ACC112 (cell line): ENCODE measurements at regions not wholly inside any gene's neighbourhood (a gene's known extent, or its start where the extent isn't known, plus 50 kb on each side); places are given as distances from the start of the nearest gene placed in this dataset.

Experiments
- H2AFZ ChIP-seq: fragments of 200-600 bp; sonication (generic); one replicate; pipeline ENCODE4 v1.6.0; 2017; ENCODE audit warnings: antibody characterized with exemption, low read length; ENCODE audit not compliant: unreplicated experiment
- H3K27ac ChIP-seq: fragments of 200-600 bp; sonication (generic); 2 replicates; pipeline ENCODE4 v1.5.1; 2014; ENCODE audit warnings: low read depth, mild to moderate bottlenecking, antibody characterized with exemption, low read length, moderate library complexity
- H3K27me3 ChIP-seq: fragments of 200-600 bp; sonication (generic); 2 replicates; pipeline ENCODE4 v1.6.1; 2014; ENCODE audit warnings: mild to moderate bottlenecking, antibody characterized with exemption, low read length, moderate library complexity, mixed read lengths; ENCODE audit not compliant: insufficient read depth
- H3K36me3 ChIP-seq: fragments of 200-600 bp; sonication (generic); 2 replicates; pipeline ENCODE4 v1.6.1; 2016; ENCODE audit warnings: mild to moderate bottlenecking, antibody characterized with exemption, low read length, moderate library complexity, mixed read lengths; ENCODE audit not compliant: insufficient read depth
- H3K4me1 ChIP-seq: fragments of 200-600 bp; sonication (generic); one replicate; pipeline ENCODE4 v1.6.1; 2016; ENCODE audit warnings: low read length, mixed read lengths; ENCODE audit not compliant: insufficient read depth, unreplicated experiment, control insufficient read depth
- H3K4me3 ChIP-seq: fragments of 200-600 bp; sonication (generic); 2 replicates; pipeline ENCODE4 v1.5.1; 2014; ENCODE audit warnings: mild to moderate bottlenecking, low read depth, low read length
- H3K79me2 ChIP-seq: fragments of 200-600 bp; sonication (generic); one replicate; pipeline ENCODE4 v1.6.0; 2016; ENCODE audit warnings: low read length; ENCODE audit not compliant: control insufficient read depth, unreplicated experiment, insufficient read depth

DNA sequence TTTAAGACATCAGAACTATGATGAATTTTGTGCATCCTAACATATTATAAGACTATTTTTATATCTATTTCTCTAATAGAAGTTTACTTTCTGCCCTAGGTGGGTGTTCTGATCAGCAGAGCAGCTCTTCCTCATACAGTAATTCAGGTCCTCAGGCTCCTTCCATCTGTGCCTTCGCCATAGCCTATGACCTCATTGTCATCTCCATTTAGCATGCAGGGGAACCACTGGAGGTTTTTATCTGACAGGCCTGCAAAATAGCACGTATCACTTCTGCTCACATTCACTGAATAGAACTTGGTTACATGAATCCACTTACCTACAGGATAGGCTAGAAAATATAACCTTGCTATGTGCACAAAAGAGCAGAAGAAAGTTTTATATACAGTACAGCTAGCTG is 159.4 kb upstream of the CCNH start:
- H3K4me3 ChIP-seq = no peak overlapping the region
- H3K4me1 ChIP-seq = no peaks in the 10 kb centered on the region
- H2AFZ ChIP-seq = no peak overlapping the region
- no peaks in the 10 kb centered on the region for H3K79me2 ChIP-seq
- H3K27me3 ChIP-seq = no peaks in the 10 kb centered on the region
- H3K27ac ChIP-seq = no peak overlapping the region
- H3K36me3 ChIP-seq = no peaks in the 10 kb centered on the region

DNA sequence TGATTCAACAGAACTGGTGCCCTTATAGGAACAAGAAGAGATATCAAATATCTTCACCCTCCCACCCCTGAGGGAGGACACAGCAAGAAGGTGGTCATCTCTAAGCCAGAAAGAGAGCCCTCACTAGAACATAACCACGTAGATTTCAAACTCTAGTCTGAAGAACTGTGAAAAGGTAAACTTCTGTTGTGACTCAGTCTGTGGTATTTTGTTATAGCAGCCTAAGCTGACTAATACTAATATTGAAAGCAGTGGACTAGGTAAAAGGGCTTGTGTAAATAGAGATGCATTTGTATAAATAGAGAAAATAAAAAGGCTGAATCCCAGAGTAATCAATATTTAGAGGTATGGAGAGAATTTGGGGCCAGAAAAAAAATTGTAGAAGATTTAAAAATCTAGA is 157.6 kb upstream of the CCNH start:
- Histone ChIP-seq H2AFZ (no peak overlapping the region), H3K27ac (no peak overlapping the region), H3K4me3 (no peak overlapping the region), H3K79me2 (no peaks in the 10 kb centered on the region), H3K36me3 (no peaks in the 10 kb centered on the region), H3K27me3 (no peaks in the 10 kb centered on the region), H3K4me1 (no peaks in the 10 kb centered on the region)

DNA sequence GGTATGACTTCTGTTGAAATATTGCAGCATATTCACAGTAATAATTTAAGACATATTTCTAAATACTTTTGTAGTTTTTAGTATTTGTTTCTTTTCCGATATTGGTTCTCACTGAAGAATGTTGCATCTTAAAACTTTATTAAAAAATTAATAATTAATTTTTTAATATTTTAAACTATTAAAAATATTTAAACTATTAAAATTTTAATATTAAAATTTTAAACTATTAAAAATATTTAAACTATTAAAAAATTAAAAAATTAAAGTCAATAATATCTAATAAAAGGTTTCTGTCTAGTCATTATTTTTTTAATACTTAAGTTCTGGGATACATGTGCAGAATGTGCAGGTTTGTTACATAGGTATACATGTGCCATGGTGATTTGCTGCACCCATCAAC is 149.3 kb upstream of the CCNH start:
- Histone ChIP-seq H3K36me3 (no peaks in the 10 kb centered on the region), H2AFZ (no peak overlapping the region), H3K79me2 (no peaks in the 10 kb centered on the region), H3K4me1 (no peaks in the 10 kb centered on the region), H3K4me3 (no peak overlapping the region), H3K27ac (no peak overlapping the region), H3K27me3 (no peaks in the 10 kb centered on the region)

DNA sequence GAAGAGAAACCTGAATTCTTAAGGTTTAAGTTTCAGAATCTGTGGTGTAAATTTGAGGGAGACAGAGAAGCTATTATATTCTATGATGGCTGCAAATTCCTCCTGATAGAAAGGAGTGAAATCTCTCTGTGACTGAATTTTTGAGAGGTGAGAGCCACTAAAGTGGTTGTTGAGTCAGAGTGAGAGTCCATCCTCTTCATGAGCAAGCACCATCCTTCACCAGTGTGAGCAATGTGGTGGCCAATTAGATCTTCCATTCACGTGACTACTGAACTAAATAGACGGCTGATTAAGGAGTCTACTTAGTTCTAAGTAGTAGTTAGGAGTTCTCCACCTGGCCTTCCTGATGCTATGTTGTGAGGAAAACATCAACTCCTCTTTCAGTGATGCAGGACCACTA is 147.8 kb upstream of the CCNH start:
- no peak overlapping the region for H3K27ac ChIP-seq
- no peak overlapping the region for H2AFZ ChIP-seq
- no peaks in the 10 kb centered on the region for H3K36me3 ChIP-seq
- H3K4me3 ChIP-seq = no peak overlapping the region
- H3K79me2 ChIP-seq = no peaks in the 10 kb centered on the region
- no peaks in the 10 kb centered on the region for H3K27me3 ChIP-seq
- no peaks in the 10 kb centered on the region for H3K4me1 ChIP-seq

DNA sequence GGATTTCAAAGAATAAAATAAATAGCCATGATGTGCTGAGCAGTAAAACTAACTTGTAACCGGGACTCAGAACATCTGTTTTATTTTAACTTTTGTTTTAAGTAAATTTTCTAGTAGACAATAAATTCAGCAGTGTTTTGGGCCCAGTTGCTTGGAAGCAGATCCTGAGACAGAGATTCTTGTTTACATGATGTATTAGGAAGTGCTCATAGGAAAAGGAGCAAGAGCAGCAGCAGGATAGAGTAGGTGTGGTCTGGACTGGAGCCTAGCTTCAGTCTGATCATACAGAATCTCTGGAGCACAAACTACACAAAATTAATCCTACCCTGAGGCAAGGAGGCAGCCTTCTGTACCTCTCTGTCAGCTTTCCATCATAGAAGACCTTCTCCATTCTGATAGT is 139.2 kb upstream of the CCNH start:
- H3K4me1 ChIP-seq = no peaks in the 10 kb centered on the region
- no peak overlapping the region for H2AFZ ChIP-seq
- no peaks in the 10 kb centered on the region for H3K36me3 ChIP-seq
- no peaks in the 10 kb centered on the region for H3K27me3 ChIP-seq
- no peaks in the 10 kb centered on the region for H3K79me2 ChIP-seq
- no peak overlapping the region for H3K4me3 ChIP-seq
- H3K27ac ChIP-seq = no peak overlapping the region

DNA sequence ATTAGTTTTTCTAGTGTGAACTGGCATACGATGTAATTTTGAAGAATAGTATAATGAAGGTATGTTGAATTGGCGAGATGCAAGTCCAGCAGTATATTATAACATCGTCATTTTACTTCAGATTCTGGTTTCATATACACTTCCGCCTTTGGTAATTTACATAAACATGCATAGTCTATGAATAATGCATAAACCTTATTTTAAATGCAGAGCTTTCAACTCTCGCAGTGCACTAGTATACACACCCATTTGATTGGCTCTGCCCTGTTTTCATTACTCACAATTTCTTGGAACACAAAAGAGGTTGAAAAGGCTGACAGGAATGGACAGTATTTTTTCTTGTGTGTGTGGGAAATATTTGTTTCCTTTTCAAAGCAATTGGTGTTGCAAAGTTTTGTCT is 128.9 kb upstream of the CCNH start:
- Histone ChIP-seq H3K4me3 (no peak overlapping the region), H3K4me1 (no peaks in the 10 kb centered on the region), H2AFZ (no peak overlapping the region), H3K27me3 (no peaks in the 10 kb centered on the region; the same call in 1 of the 2 replicates), H3K79me2 (no peaks in the 10 kb centered on the region), H3K36me3 (no peaks in the 10 kb centered on the region), H3K27ac (no peak overlapping the region)

DNA sequence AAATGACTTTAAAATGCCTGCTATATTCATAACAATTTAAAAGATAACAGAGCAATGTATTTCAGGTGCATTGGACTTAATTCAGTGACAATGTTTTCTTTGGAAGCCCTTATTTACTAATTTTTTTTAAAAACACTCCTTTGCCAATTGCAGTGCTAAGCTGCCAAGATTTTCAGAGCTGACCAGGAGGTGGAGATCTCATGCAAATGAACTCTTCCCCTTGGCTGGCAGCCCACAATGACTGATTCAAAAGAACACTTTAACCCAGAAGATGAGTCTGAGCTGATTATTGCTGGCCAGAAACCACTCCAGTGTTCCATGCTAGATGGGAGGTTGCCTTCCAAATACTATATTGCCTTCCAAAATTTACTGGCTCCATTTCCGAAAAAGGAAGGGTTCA is 128.3 kb upstream of the CCNH start:
- H3K4me3 ChIP-seq = no peak overlapping the region
- H2AFZ ChIP-seq = no peak overlapping the region
- no peaks in the 10 kb centered on the region for H3K4me1 ChIP-seq
- H3K27ac ChIP-seq = no peak overlapping the region
- H3K79me2 ChIP-seq = no peaks in the 10 kb centered on the region
- H3K27me3 ChIP-seq = no peaks in the 10 kb centered on the region; the same call in 1 of the 2 replicates
- no peaks in the 10 kb centered on the region for H3K36me3 ChIP-seq

DNA sequence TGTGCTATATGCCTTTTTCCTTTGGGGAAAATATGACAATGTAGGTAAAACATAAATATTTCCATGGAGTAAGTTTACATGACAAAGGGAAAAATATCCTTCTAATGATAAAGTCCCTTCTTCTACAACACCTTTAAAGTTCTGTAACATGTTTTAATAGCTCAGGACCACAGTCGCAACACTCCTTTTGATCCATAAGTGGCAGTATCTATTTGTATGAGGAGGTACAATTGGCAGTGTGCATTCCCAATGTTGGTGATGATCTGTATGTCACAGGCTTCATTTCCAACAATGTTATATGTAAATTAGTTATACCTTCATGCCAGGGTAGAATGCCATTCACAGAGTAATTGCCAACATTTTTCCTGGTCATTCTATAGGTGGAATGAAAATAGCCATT is 127.1 kb upstream of the CCNH start:
- Histone ChIP-seq H3K36me3 (no peaks in the 10 kb centered on the region), H3K4me3 (no peak overlapping the region), H3K27me3 (no peaks in the 10 kb centered on the region; the same call in 1 of the 2 replicates), H3K27ac (no peak overlapping the region), H3K4me1 (no peaks in the 10 kb centered on the region), H3K79me2 (no peaks in the 10 kb centered on the region), H2AFZ (no peak overlapping the region)

DNA sequence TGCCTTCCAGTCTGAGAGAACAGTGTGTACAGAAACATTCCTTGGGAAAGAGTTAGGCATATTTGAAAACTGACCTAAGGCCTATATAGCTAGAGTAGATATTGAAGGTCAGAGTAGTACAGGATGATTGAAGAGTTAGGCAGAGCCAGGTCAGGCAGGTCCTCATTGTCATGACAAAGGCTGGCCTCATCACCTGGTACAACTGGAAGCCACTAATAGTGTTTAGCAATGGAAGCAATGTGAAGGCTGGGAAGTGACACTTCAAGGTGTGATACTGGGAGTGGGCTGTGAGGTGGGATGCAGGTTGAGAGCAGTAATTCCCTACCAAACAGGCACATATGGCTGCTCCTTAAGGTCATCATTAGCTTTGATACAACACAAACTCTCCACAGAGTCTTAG is 123.6 kb upstream of the CCNH start:
- H3K27me3 ChIP-seq = no peaks in the 10 kb centered on the region

DNA sequence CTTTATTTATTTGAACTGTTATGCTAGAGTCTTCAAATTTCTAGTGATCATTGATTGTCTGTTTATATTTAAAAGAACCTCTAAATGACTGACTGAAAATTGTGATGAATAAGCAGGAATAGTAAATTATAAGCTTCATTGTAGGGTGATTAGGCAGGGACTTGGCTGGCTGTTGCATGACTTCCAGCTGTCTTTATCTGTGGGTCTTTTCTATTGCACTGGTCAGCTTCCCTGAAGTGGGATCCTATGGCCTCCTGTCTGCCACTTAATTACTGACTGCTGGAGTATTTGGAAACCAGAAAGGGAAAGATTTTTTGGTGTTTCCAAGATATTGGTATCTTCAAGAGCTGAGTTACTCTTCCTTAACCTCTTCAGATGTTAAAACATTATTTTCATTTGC is 123.0 kb upstream of the CCNH start:
- Histone ChIP-seq H3K36me3 (no peaks in the 10 kb centered on the region), H3K4me3 (no peak overlapping the region), H3K27ac (no peak overlapping the region), H3K4me1 (no peaks in the 10 kb centered on the region), H3K79me2 (no peaks in the 10 kb centered on the region), H3K27me3 (no peaks in the 10 kb centered on the region), H2AFZ (no peak overlapping the region)

More for the DNA sequence above, 123.6 kb upstream of the CCNH start:
- Histone ChIP-seq H3K79me2 (no peaks in the 10 kb centered on the region), H3K36me3 (no peaks in the 10 kb centered on the region), H3K4me1 (no peaks in the 10 kb centered on the region), H3K4me3 (no peak overlapping the region), H3K27ac (no peak overlapping the region), H2AFZ (no peak overlapping the region)

DNA sequence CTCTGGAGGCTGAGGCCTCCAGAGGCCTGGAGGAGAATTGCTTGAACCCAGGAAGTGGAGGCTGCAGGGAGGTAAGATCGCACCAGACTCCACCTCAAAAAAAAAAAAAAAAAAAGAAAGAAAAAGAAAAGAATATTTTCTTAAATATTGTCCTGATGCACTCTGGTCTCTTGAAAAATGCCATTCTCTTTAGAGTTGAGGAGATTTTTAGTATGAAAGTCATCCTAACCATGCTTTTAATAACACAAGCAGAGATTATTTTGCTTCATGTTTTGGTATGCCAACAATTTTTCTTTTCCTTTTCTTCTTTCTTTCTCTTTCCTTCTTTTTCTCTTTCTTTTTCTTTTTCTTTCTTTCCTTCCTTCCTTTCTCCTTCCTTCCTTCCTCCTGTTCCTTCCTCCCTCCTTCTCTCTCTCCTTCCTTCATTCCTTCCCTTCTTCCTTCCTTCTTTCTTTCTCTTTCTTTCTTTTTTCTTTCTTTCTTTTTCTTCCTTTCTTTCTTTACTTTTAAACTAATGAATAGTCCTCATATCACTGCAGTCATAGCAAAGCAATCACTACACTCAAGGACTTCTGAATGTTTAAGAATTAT is 116.9 kb upstream of the CCNH start:
- Histone ChIP-seq H3K79me2 (no peaks in the 10 kb centered on the region), H3K4me1 (no peaks in the 10 kb centered on the region), H2AFZ (no peak overlapping the region), H3K36me3 (no peaks in the 10 kb centered on the region), H3K4me3 (no peak overlapping the region), H3K27me3 (no peaks in the 10 kb centered on the region), H3K27ac (no peak overlapping the region)
